Occipital lobe (tissue), 1 donor: ENCODE measurements at regions not wholly inside any gene's neighbourhood (a gene's known extent, or its start where the extent isn't known, plus 50 kb on each side); places are given as distances from the start of the nearest gene placed in this dataset.
"Not testable (repeated sequence)": the region's sequence is repeated elsewhere in the genome, so short reads cannot be mapped to it uniquely, and the experiment has no call there.

ENCODE experiments used
- DNase-seq: peaks from one replicate; lab custom pipeline; 2025; lab: John Stamatoyannopoulos, UW

GRCh38 chr2:195360242-195360641 lies 296.8 kb upstream of the SLC39A10 start:
- no peak for DNase-seq

GRCh38 chr2:195359043-195359735 lies 297.8 kb upstream of the SLC39A10 start:
- DNase-seq: no peak

GRCh38 chr2:195356920-195357440 lies 300.0 kb upstream of the SLC39A10 start:
- DNase-seq: no peak

- DNase-seq: no peak
Measured at GRCh38 chr2:195356026-195356425, 301.0 kb upstream of the SLC39A10 start.

- DNase-seq: no peak
Measured at GRCh38 chr2:195352581-195352980, 304.4 kb upstream of the SLC39A10 start.

GRCh38 chr2:195343942-195344530 lies 313.0 kb upstream of the SLC39A10 start:
- no peak for DNase-seq

- DNase-seq: no peak
Measured at GRCh38 chr2:195343540-195343939, 313.5 kb upstream of the SLC39A10 start.

- no peak for DNase-seq
Measured at GRCh38 chr2:195342061-195342460, 315.0 kb upstream of the SLC39A10 start.

GRCh38 chr2:195338856-195339255 lies 318.2 kb upstream of the SLC39A10 start:
- no peak for DNase-seq

GRCh38 chr2:195337597-195337996 lies 319.4 kb upstream of the SLC39A10 start:
- no peak for DNase-seq

- DNase-seq: no peak
Measured at GRCh38 chr2:195333869-195334268, 323.2 kb upstream of the SLC39A10 start.

GRCh38 chr2:195331966-195332365 lies 325.1 kb upstream of the SLC39A10 start:
- DNase-seq: no peak

- DNase-seq: no peak
Measured at GRCh38 chr2:195331129-195331528, 325.9 kb upstream of the SLC39A10 start.

GRCh38 chr2:195330513-195330956 lies 326.5 kb upstream of the SLC39A10 start:
- DNase-seq: no peak

- not testable (repeated sequence) for DNase-seq
Measured at GRCh38 chr2:195329784-195330183, 327.2 kb upstream of the SLC39A10 start.

- DNase-seq: no peak
Measured at GRCh38 chr2:195326537-195326936, 330.5 kb upstream of the SLC39A10 start.

GRCh38 chr2:195322324-195322723 lies 334.7 kb upstream of the SLC39A10 start:
- no peak for DNase-seq

GRCh38 chr2:195320413-195320973 lies 336.5 kb upstream of the SLC39A10 start:
- no peak for DNase-seq

GRCh38 chr2:195319548-195320412 lies 337.2 kb upstream of the SLC39A10 start:
- no peak for DNase-seq

GRCh38 chr2:195319112-195319460 lies 337.9 kb upstream of the SLC39A10 start:
- no peak for DNase-seq

- DNase-seq: peak; percentile 3
Measured at GRCh38 chr2:195318440-195319111, 338.4 kb upstream of the SLC39A10 start.
